GM23338 (cell line): ENCODE measurements at regions not wholly inside any gene's neighbourhood (a gene's known extent, or its start where the extent isn't known, plus 50 kb on each side); places are given as distances from the start of the nearest gene placed in this dataset.
A peak's percentile ranks its signal among the peaks of the same experiment; 100 is the strongest.

Experiments used
- ATAC-seq: fragments of 200-7000 bp; cut with Tn5 transposase; 3 replicates; pipeline ENCODE4 v1.9.1; 2020
- DNase-seq: peaks from one replicate; pipeline ENCODE4 v3.0.0-alpha.2; 2015; ENCODE audit warnings: low spot score
- H2AFZ ChIP-seq: fragments of 200-600 bp; sonication (generic); 2 replicates; pipeline ENCODE4 v1.8.0; 2016; ENCODE audit warnings: antibody characterized with exemption, mild to moderate bottlenecking, moderate library complexity
- H3F3A ChIP-seq: fragments of 200-600 bp; sonication (generic); replicated peaks from 2 replicates; pipeline ENCODE4 v1.8.0; 2017; ENCODE audit warnings: antibody characterized with exemption, mixed run types, low read depth
- H3K27ac ChIP-seq: fragments of 200-600 bp; sonication (generic); 2 replicates; pipeline ENCODE4 v1.6.1; 2016; ENCODE audit warnings: low read depth
- H3K27me3 ChIP-seq: fragments of 200-600 bp; sonication (generic); 2 replicates; pipeline ENCODE4 v1.8.0; 2016; ENCODE audit warnings: mild to moderate bottlenecking, mixed run types, moderate library complexity; ENCODE audit not compliant: insufficient read depth
- H3K36me3 ChIP-seq: fragments of 200-600 bp; sonication (generic); 2 replicates; pipeline ENCODE4 v1.8.0; 2016; ENCODE audit warnings: mild to moderate bottlenecking; ENCODE audit not compliant: insufficient read depth
- H3K4me1 ChIP-seq: fragments of 200-600 bp; sonication (generic); 2 replicates; pipeline ENCODE4 v1.8.0; 2016; ENCODE audit warnings: mild to moderate bottlenecking, moderate library complexity; ENCODE audit not compliant: insufficient read depth
- H3K4me2 ChIP-seq: fragments of 200-600 bp; sonication (generic); 2 replicates; pipeline ENCODE4 v1.7.1; 2017; ENCODE audit warnings: mixed run types
- H3K4me3 ChIP-seq: fragments of 200-600 bp; sonication (generic); 2 replicates; pipeline ENCODE4 v1.6.1; 2016; ENCODE audit warnings: mixed run types
- H3K79me2 ChIP-seq: fragments of 200-600 bp; sonication (generic); replicated peaks from 2 replicates; pipeline ENCODE4 v1.8.0; 2017; ENCODE audit warnings: mild to moderate bottlenecking; ENCODE audit not compliant: insufficient read depth
- H3K9me2 ChIP-seq: fragments of 200-600 bp; sonication (generic); 2 replicates; pipeline ENCODE4 v1.8.0; 2017; ENCODE audit not compliant: insufficient read depth
- H4K20me1 ChIP-seq: fragments of 200-600 bp; sonication (generic); replicated peaks from 2 replicates; pipeline ENCODE4 v1.8.0; 2017; ENCODE audit warnings: mild to moderate bottlenecking; ENCODE audit not compliant: insufficient read depth
- H3K27ac Mint-ChIP-seq: 2 replicates; pipeline ENCODE4 v1.8.0; 2020; ENCODE audit warnings: inconsistent platforms, mild to moderate bottlenecking, moderate library complexity, mixed read lengths
- H3K27me3 Mint-ChIP-seq: 3 replicates; pipeline ENCODE4 v1.8.0; 2022; ENCODE audit warnings: low read depth, mild to moderate bottlenecking, moderate library complexity, mixed read lengths, inconsistent platforms; ENCODE audit not compliant: insufficient read depth, poor library complexity
- H3K36me3 Mint-ChIP-seq: 3 replicates; pipeline ENCODE4 v1.8.0; 2021; ENCODE audit warnings: low read depth, mild to moderate bottlenecking, inconsistent platforms, moderate library complexity, mixed read lengths
- H3K4me1 Mint-ChIP-seq: 3 replicates; pipeline ENCODE4 v1.8.0; 2020; ENCODE audit warnings: mild to moderate bottlenecking, inconsistent platforms, mixed read lengths
- H3K4me3 Mint-ChIP-seq: 3 replicates; pipeline ENCODE4 v1.8.0; 2021; ENCODE audit warnings: moderate library complexity, mild to moderate bottlenecking, inconsistent platforms, mixed read lengths
- H3K9me3 Mint-ChIP-seq: 3 replicates; pipeline ENCODE4 v1.8.0; 2020; ENCODE audit warnings: moderate library complexity, mild to moderate bottlenecking, inconsistent platforms, mixed read lengths
- CREB1 ChIP-seq: fragments of 250-450 bp; sonication (Bioruptor Pico); IDR thresholded peaks from 2 replicates; pipeline ENCODE4 v1.5.0; 2020; ENCODE audit warnings: low read depth, mild to moderate bottlenecking, moderate library complexity
- ETS1 ChIP-seq: IDR thresholded peaks from 2 replicates; pipeline ENCODE4 v1.6.1; 2016; ENCODE audit warnings: antibody characterized with exemption
- EZH2 ChIP-seq: fragments of 200-600 bp; sonication (generic); IDR thresholded peaks from one replicate; pipeline ENCODE4 v1.8.0; 2017; ENCODE audit warnings: antibody characterized with exemption, mild to moderate bottlenecking, low read depth; ENCODE audit not compliant: unreplicated experiment
- EZH2phosphoT487 ChIP-seq: fragments of 200-600 bp; sonication (generic); IDR thresholded peaks from one replicate; pipeline ENCODE4 v1.8.1; 2018; ENCODE audit warnings: antibody characterized with exemption; ENCODE audit not compliant: unreplicated experiment
- JUNB ChIP-seq: IDR thresholded peaks from one replicate; pipeline ENCODE4 v1.6.1; 2016; ENCODE audit warnings: antibody characterized with exemption; ENCODE audit not compliant: unreplicated experiment
- NANOG ChIP-seq: IDR thresholded peaks from 2 replicates; pipeline ENCODE4 v1.6.1; 2016; ENCODE audit warnings: antibody characterized with exemption, borderline replicate concordance
- POLR2AphosphoS5 ChIP-seq: IDR thresholded peaks from 2 replicates; pipeline ENCODE4 v1.6.1; 2016; ENCODE audit warnings: antibody characterized with exemption, low read depth
- STAT1 ChIP-seq: IDR thresholded peaks from one replicate; pipeline ENCODE4 v1.6.1; 2016; ENCODE audit warnings: antibody characterized with exemption; ENCODE audit not compliant: unreplicated experiment
- ZNF114 ChIP-seq: fragments of 250-450 bp; sonication (Bioruptor Pico); IDR thresholded peaks from 2 replicates; pipeline ENCODE4 v1.5.0; 2020; ENCODE audit warnings: mild to moderate bottlenecking, moderate library complexity
- ZNF331 ChIP-seq: fragments of 250-450 bp; sonication (Bioruptor Pico); IDR thresholded peaks from 2 replicates; pipeline ENCODE4 v1.5.0; 2020; ENCODE audit warnings: low read depth, mild to moderate bottlenecking, moderate library complexity
- TF ChIP-seq, protein P1 (sequence below): IDR thresholded peaks from one replicate; pipeline ENCODE4 v1.6.1; 2018; ENCODE audit warnings: antibody characterized with exemption; ENCODE audit not compliant: unreplicated experiment

GRCh38 chr5:171721464-171721863 is 64.2 kb upstream of the SMIM23 start (continued):
- TF ChIP-seq ETS1, result no peak
- no peak for TF ChIP-seq POLR2AphosphoS5
- no peak for TF ChIP-seq EZH2phosphoT487
- TF ChIP-seq, protein P1, sequence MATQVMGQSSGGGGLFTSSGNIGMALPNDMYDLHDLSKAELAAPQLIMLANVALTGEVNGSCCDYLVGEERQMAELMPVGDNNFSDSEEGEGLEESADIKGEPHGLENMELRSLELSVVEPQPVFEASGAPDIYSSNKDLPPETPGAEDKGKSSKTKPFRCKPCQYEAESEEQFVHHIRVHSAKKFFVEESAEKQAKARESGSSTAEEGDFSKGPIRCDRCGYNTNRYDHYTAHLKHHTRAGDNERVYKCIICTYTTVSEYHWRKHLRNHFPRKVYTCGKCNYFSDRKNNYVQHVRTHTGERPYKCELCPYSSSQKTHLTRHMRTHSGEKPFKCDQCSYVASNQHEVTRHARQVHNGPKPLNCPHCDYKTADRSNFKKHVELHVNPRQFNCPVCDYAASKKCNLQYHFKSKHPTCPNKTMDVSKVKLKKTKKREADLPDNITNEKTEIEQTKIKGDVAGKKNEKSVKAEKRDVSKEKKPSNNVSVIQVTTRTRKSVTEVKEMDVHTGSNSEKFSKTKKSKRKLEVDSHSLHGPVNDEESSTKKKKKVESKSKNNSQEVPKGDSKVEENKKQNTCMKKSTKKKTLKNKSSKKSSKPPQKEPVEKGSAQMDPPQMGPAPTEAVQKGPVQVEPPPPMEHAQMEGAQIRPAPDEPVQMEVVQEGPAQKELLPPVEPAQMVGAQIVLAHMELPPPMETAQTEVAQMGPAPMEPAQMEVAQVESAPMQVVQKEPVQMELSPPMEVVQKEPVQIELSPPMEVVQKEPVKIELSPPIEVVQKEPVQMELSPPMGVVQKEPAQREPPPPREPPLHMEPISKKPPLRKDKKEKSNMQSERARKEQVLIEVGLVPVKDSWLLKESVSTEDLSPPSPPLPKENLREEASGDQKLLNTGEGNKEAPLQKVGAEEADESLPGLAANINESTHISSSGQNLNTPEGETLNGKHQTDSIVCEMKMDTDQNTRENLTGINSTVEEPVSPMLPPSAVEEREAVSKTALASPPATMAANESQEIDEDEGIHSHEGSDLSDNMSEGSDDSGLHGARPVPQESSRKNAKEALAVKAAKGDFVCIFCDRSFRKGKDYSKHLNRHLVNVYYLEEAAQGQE, result no peak

DNA sequence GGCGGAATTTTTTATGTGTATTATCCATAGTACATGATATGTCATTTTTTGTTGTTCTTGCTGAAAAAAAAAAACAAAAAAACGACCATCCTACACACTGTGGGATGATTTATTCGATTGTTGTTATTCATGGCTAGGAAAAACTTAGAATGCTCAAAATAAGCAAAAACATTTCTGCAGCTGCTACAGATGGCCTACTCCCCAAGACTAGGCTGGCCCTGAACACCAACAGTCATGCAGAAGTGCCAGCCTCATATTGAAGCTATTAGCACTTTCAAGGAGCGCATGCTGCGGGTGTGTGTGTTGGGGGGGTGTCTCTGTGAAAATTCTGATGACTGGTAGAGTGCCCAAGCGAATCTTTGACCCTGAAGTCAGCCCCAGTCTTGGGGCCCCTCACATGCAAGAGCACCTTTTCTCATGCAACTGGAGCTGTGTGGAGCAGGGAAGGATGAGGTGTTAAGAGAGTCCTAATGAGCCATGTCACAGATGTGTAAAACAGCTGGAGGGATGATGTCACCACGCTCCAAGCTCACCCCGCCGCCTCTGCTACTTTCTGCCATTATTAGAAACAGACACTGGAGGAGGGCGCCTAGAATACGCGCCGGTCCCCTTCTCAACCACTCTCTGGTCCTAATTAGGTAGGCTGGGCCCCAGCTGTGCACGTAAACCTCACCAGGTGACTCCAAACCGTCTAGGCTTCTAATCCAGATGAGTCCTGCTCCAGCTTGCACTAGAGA is 61.0 kb upstream of the SMIM23 start:
- peaks cover 5% of the 10 kb centered on the region for H3K4me1 ChIP-seq
- no peak overlapping the region for H3K27ac Mint-ChIP-seq
- no peak overlapping the region; the same call in 1 of the 2 replicates for H2AFZ ChIP-seq
- no peak overlapping the region for H3K4me3 ChIP-seq
- no peaks in the 10 kb centered on the region for H3K27me3 Mint-ChIP-seq
- no peaks in the 10 kb centered on the region for H4K20me1 ChIP-seq
- H3K9me3 Mint-ChIP-seq, result peaks cover 23% of the 10 kb centered on the region; the same call in 2 of the 3 replicates
- no peak overlapping the region for H3K4me2 ChIP-seq
- H3K27me3 ChIP-seq, result no peaks in the 10 kb centered on the region
- H3K4me3 Mint-ChIP-seq, result no peak overlapping the region
- no peaks in the 10 kb centered on the region; the same call in 2 of the 3 replicates for H3K36me3 Mint-ChIP-seq
- no peaks in the 10 kb centered on the region for H3F3A ChIP-seq
- H3K79me2 ChIP-seq, result no peaks in the 10 kb centered on the region
- H3K9me2 ChIP-seq, result no peaks in the 10 kb centered on the region
- no peak overlapping the region for H3K27ac ChIP-seq
- peak; percentile 8 for DNase-seq
- H3K36me3 ChIP-seq, result no peaks in the 10 kb centered on the region
- H3K4me1 Mint-ChIP-seq, result peaks cover 16% of the 10 kb centered on the region; the same call in 2 of the 3 replicates
- ATAC-seq, result peak; percentile 48
- TF ChIP-seq JUNB (no peak), EZH2 (no peak), ETS1 (no peak), ZNF114 (CRISPR knock-in tag) (no peak), NANOG (no peak), EZH2phosphoT487 (no peak), POLR2AphosphoS5 (no peak), ZNF331 (CRISPR knock-in tag) (no peak), STAT1 (no peak), CREB1 (CRISPR knock-in tag) (no peak)
- TF ChIP-seq, protein P1, result no peak
